ENCODE measurements at regions not wholly inside any gene's neighbourhood (a gene's known extent, or its start where the extent isn't known, plus 50 kb on each side); places are given as distances from the start of the nearest gene placed in this dataset.
"Not testable (repeated sequence)": the region's sequence is repeated elsewhere in the genome, so short reads cannot be mapped to it uniquely, and the experiment has no call there.

DNA sequence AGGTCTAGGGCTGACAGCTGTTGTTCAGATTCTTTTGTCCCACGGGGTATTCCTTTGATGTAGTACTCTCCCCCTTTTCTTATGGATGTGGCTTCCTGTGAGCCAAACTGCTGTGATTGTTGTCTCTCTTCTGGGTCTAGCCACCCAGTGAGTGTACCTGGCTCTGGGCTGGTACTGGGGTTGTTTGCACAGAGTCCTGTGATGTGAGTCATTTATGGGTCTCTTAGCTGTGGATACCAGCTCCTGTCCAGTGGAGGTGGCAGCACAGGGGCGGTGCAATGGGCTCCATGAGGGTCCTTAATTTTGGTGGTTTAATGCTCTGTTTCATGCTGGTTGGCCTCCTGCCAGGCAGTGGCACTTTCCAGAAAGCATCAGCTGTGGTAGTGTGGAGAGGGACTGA is 161.3 kb downstream of the CAVIN4 start:
- H3K4me3 ChIP-seq (ENCODE audit: extremely low read depth, insufficient read depth, low read length, poor library complexity, severe bottlenecking): no peak overlapping the region
- 80 to 88% methylated on average over 1 of the region's 2 CpGs for WGBS, 2 experiments (ENCODE audit: insufficient coverage in 2 of 2)
- no peak overlapping the region for H3K27ac ChIP-seq (ENCODE audit: low read depth, low read length, severe bottlenecking)
- H3K4me1 ChIP-seq (ENCODE audit: control insufficient read depth, insufficient read depth, low read length, poor library complexity, severe bottlenecking): no peaks in the 10 kb centered on the region
- no peaks in the 10 kb centered on the region for H3K36me3 ChIP-seq (ENCODE audit: control insufficient read depth, insufficient read depth, low read length)
- H3K9me3 ChIP-seq (ENCODE audit: control insufficient read depth, low read length): no peaks in the 10 kb centered on the region

DNA sequence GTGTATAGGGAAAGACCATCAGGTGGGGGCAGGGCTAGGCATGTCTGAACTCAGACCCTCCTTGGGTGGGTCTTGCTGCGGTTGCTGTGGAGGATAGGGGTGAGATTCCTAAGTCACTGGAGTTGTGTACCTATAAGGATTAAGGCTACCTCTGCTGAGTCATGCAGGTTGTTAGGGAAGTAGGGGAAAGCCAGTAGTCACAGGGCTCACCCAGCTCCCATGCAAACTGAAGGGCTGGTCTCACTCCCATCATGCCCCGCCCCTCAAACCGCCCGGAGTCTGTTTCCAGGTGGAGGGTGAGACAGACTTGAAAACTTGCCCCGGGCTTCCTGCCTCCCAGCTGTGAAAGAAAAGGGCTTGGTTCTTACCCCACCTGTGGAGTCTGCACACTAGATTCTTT is 161.8 kb downstream of the CAVIN4 start:
- no peaks in the 10 kb centered on the region for H3K36me3 ChIP-seq (ENCODE audit: control insufficient read depth, insufficient read depth, low read length)
- no peak overlapping the region for H3K4me3 ChIP-seq (ENCODE audit: extremely low read depth, insufficient read depth, low read length, poor library complexity, severe bottlenecking)
- 83 to 90% methylated on average over 2 to 4 of the region's 5 CpGs for WGBS, 2 experiments (ENCODE audit: insufficient coverage in 2 of 2)

DNA sequence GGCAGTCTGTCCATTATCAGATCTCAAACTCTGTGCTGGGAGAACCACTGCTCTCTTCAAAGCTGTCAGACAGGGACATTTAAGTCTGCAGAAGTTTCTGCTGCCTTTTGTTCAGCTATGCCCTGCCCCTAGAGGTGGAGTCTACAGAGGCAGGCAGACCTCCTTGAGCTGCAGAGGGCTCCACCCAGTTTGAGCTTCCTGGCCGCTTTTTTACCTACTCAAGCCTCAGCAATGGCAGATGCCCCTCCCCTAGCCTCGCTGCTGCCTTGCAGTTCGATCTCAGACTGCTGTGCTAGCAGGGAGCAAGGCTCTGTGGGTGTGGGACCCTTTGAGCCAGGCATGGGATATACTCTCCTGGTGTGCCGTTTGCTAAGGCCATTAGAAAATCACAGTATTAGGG is 171.1 kb downstream of the CAVIN4 start:
- not testable (repeated sequence) for H3K4me3 ChIP-seq (ENCODE audit: extremely low read depth, insufficient read depth, low read length, poor library complexity, severe bottlenecking); H3K36me3 ChIP-seq (ENCODE audit: control insufficient read depth, insufficient read depth, low read length)
- 51 to 75% methylated on average over 2 of the region's 4 CpGs for WGBS, 2 experiments (ENCODE audit: insufficient coverage in 2 of 2)

More for the DNA sequence above, 161.8 kb downstream of the CAVIN4 start:
- no peaks in the 10 kb centered on the region for H3K9me3 ChIP-seq (ENCODE audit: control insufficient read depth, low read length)
- H3K27ac ChIP-seq (ENCODE audit: low read depth, low read length, severe bottlenecking): no peak overlapping the region
- H3K4me1 ChIP-seq (ENCODE audit: control insufficient read depth, insufficient read depth, low read length, poor library complexity, severe bottlenecking): no peaks in the 10 kb centered on the region

DNA sequence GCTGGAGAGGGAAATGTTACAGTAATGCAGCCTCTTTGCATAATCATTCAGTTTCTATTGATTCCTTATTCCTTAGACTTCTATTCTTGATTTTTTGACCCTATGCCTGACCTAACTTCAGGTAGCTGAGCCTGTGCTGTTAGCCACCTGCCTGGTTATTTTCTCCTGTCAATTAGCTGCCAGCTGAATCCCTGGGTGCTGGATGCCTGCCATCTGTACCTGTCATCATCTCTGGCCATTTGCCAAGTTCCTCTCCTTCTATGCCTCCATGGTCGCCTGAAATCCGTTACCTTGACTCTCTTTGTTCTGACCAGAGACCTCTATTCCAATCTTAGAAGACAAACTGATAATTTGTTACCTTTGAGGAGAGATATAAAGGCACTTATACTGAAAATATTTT is 178.3 kb downstream of the CAVIN4 start:
- Histone ChIP-seq H3K4me3 (ENCODE audit: extremely low read depth, insufficient read depth, low read length, poor library complexity, severe bottlenecking) (no peak overlapping the region), H3K36me3 (ENCODE audit: control insufficient read depth, insufficient read depth, low read length) (no peaks in the 10 kb centered on the region), H3K4me1 (ENCODE audit: control insufficient read depth, insufficient read depth, low read length, poor library complexity, severe bottlenecking) (no peaks in the 10 kb centered on the region), H3K27ac (ENCODE audit: low read depth, low read length, severe bottlenecking) (no peak overlapping the region), H3K9me3 (ENCODE audit: control insufficient read depth, low read length) (no peaks in the 10 kb centered on the region)
- WGBS, 2 experiments (ENCODE audit: insufficient coverage in 2 of 2): 80% methylated on average over 1 of the region's 2 CpGs; no CpG with 5 or more reads in 1 of the 2 experiments

More for the DNA sequence above, 171.1 kb downstream of the CAVIN4 start:
- not testable (repeated sequence) for H3K27ac ChIP-seq (ENCODE audit: low read depth, low read length, severe bottlenecking); H3K9me3 ChIP-seq (ENCODE audit: control insufficient read depth, low read length); H3K4me1 ChIP-seq (ENCODE audit: control insufficient read depth, insufficient read depth, low read length, poor library complexity, severe bottlenecking)

DNA sequence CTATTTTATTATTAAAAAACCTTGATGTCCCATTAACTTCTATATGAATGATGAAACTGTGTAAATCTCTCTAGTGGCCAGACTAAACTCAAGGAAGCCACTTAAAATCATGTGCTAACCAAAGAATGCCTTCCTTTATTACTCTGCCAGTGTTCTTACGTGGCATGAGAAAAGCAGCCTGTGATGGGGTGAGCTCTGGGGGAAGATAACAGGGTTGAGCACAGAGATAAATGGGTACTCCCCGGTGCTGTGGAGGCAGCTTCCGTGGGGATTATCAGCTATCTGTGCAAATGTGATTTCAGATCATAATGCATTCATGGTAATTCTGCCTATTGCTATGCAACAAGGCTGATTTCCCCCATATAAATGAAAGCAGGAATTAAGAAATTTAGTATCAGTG is 181.3 kb downstream of the CAVIN4 start:
- 79 to 90% methylated on average over 2 to 3 of the region's 3 CpGs for WGBS, 2 experiments (ENCODE audit: insufficient coverage in 2 of 2)
- H3K9me3 ChIP-seq (ENCODE audit: control insufficient read depth, low read length): no peaks in the 10 kb centered on the region

DNA sequence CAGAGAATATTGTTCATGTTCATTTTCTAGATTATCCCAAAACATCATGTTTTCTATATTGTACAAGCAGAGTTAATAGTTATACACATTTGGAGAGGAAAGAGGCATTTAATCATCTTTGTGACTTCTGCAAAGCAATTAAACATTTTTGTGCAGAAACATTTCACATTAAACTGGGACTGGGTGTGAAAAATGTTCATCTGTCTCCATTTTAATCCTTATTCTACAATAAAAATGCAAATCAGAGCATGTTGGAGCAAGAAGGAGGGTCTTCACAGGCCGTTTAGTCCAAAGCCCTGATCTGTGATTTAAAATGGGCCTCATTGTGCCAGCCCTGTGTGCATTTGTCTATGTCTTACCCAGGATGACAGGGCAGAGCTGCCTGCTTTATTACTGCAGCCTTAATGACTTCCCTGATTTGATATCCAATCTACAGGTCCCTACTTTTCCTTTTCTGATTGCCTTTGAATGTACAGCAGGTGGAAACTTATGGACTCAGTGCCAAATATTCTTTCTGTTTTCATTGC is 183.5 kb downstream of the CAVIN4 start:
- Histone ChIP-seq H3K27ac (ENCODE audit: low read depth, low read length, severe bottlenecking) (no peak overlapping the region), H3K36me3 (ENCODE audit: control insufficient read depth, insufficient read depth, low read length) (no peaks in the 10 kb centered on the region), H3K4me1 (ENCODE audit: control insufficient read depth, insufficient read depth, low read length, poor library complexity, severe bottlenecking) (no peaks in the 10 kb centered on the region), H3K9me3 (ENCODE audit: control insufficient read depth, low read length) (no peaks in the 10 kb centered on the region), H3K4me3 (ENCODE audit: extremely low read depth, insufficient read depth, low read length, poor library complexity, severe bottlenecking) (no peak overlapping the region)
- WGBS, 2 experiments (ENCODE audit: insufficient coverage in 2 of 2): 33% methylated on average over 1 of the region's 1 CpG; no CpG with 5 or more reads in 1 of the 2 experiments

More for the DNA sequence above, 181.3 kb downstream of the CAVIN4 start:
- H3K27ac ChIP-seq (ENCODE audit: low read depth, low read length, severe bottlenecking): no peak overlapping the region
- H3K4me1 ChIP-seq (ENCODE audit: control insufficient read depth, insufficient read depth, low read length, poor library complexity, severe bottlenecking): no peaks in the 10 kb centered on the region
- H3K36me3 ChIP-seq (ENCODE audit: control insufficient read depth, insufficient read depth, low read length): no peaks in the 10 kb centered on the region
- H3K4me3 ChIP-seq (ENCODE audit: extremely low read depth, insufficient read depth, low read length, poor library complexity, severe bottlenecking): no peak overlapping the region

DNA sequence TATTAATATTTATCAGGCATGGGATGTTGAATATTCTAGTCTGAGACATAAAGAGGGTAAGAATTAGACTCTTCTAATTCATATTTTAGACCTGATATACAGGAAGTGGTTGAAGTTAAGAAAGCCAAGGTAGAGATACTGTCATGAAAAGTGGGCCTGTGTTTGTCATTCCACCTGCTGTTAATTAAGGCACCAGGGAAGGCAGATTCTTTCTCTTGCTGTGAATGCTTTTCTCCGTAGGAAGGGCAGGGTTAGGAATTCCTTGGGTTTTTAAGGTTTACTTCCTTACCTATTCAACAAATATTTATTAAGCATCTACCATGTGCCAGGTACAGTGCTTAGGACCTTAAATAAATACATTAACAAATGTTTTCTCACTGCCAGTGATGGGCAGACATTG is 196.4 kb downstream of the CAVIN4 start:
- no CpG with 5 or more reads among the region's 1 CpG for WGBS, 2 experiments (ENCODE audit: insufficient coverage in 2 of 2)

DNA sequence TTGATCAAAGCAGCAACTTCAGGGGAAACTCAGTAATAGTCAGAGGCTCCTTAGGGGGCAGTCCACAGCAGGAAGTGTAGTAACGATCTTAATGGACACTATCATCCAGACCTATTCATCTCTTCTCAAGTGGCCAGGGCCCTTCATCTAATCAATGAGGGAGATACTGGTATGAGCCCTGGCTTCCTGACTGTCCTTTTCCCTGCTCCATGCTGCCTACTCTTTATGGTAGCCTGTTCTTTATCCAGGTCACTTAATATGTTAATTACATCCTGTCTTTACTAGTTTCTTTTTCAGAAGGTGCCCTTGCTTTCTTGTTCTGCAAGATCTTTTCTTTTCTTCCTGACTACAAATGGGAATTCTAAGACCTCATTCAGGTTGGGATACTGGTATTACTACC is 197.1 kb downstream of the CAVIN4 start:
- no peak overlapping the region for H3K27ac ChIP-seq (ENCODE audit: low read depth, low read length, severe bottlenecking)
- H3K36me3 ChIP-seq (ENCODE audit: control insufficient read depth, insufficient read depth, low read length): no peaks in the 10 kb centered on the region
- H3K4me1 ChIP-seq (ENCODE audit: control insufficient read depth, insufficient read depth, low read length, poor library complexity, severe bottlenecking): no peaks in the 10 kb centered on the region
- no peaks in the 10 kb centered on the region for H3K9me3 ChIP-seq (ENCODE audit: control insufficient read depth, low read length)
- no CpG with 5 or more reads among the region's 1 CpG for WGBS, 2 experiments (ENCODE audit: insufficient coverage in 2 of 2)
- H3K4me3 ChIP-seq (ENCODE audit: extremely low read depth, insufficient read depth, low read length, poor library complexity, severe bottlenecking): no peak overlapping the region

More for the DNA sequence above, 196.4 kb downstream of the CAVIN4 start:
- Histone ChIP-seq H3K27ac (ENCODE audit: low read depth, low read length, severe bottlenecking) (no peak overlapping the region), H3K4me1 (ENCODE audit: control insufficient read depth, insufficient read depth, low read length, poor library complexity, severe bottlenecking) (no peaks in the 10 kb centered on the region), H3K9me3 (ENCODE audit: control insufficient read depth, low read length) (no peaks in the 10 kb centered on the region), H3K36me3 (ENCODE audit: control insufficient read depth, insufficient read depth, low read length) (no peaks in the 10 kb centered on the region), H3K4me3 (ENCODE audit: extremely low read depth, insufficient read depth, low read length, poor library complexity, severe bottlenecking) (no peak overlapping the region)

DNA sequence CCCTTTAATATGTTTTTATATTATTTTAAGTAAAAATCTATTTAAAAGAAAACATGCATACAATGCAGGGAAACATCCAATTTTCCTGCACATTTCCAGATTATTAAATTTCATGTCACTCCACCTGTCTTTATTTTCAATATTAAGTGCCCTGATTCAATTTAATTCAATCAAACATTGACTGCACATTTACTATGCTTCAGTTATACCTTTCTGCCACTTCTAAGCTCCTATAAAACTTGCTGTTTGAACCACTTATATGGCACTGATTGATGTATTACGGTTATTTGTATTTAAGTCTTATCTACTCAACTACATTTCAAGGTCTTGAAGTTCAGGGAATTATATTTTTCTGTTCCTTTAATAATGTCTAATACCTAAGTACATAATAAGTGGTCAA is 198.0 kb downstream of the CAVIN4 start:
- H3K27ac ChIP-seq (ENCODE audit: low read depth, low read length, severe bottlenecking): no peak overlapping the region
- H3K36me3 ChIP-seq (ENCODE audit: control insufficient read depth, insufficient read depth, low read length): no peaks in the 10 kb centered on the region
- no peaks in the 10 kb centered on the region for H3K4me1 ChIP-seq (ENCODE audit: control insufficient read depth, insufficient read depth, low read length, poor library complexity, severe bottlenecking)
- H3K4me3 ChIP-seq (ENCODE audit: extremely low read depth, insufficient read depth, low read length, poor library complexity, severe bottlenecking): no peak overlapping the region
- no peaks in the 10 kb centered on the region for H3K9me3 ChIP-seq (ENCODE audit: control insufficient read depth, low read length)
- WGBS, 2 experiments (ENCODE audit: insufficient coverage in 2 of 2): no CpG with 5 or more reads among the region's 1 CpG

DNA sequence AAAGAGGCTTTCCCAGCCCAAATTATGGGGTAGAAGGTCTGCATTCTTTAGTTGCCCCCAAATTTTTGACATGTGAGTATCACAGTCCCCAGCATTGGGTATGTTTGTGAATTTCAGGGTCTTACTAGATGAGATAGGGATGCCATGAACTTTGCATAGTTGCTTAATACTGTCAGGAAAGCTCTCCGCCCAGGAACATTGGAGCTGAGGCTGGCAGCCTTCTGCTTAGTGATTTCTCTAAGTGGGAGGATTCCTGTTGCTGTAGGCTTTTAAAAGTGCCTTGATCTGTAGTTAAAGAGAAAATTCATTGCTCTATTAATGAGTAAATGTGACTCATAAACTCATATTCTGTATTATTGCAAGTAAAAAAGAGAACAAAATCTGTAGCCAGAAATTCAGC is 206.9 kb downstream of the CAVIN4 start:
- WGBS, 2 experiments (ENCODE audit: insufficient coverage in 2 of 2): 100% methylated on average over 1 of the region's 1 CpG
- no peak overlapping the region for H3K27ac ChIP-seq (ENCODE audit: low read depth, low read length, severe bottlenecking)
- no peaks in the 10 kb centered on the region for H3K36me3 ChIP-seq (ENCODE audit: control insufficient read depth, insufficient read depth, low read length)
- H3K9me3 ChIP-seq (ENCODE audit: control insufficient read depth, low read length): no peaks in the 10 kb centered on the region
- H3K4me3 ChIP-seq (ENCODE audit: extremely low read depth, insufficient read depth, low read length, poor library complexity, severe bottlenecking): no peak overlapping the region
- H3K4me1 ChIP-seq (ENCODE audit: control insufficient read depth, insufficient read depth, low read length, poor library complexity, severe bottlenecking): no peaks in the 10 kb centered on the region

DNA sequence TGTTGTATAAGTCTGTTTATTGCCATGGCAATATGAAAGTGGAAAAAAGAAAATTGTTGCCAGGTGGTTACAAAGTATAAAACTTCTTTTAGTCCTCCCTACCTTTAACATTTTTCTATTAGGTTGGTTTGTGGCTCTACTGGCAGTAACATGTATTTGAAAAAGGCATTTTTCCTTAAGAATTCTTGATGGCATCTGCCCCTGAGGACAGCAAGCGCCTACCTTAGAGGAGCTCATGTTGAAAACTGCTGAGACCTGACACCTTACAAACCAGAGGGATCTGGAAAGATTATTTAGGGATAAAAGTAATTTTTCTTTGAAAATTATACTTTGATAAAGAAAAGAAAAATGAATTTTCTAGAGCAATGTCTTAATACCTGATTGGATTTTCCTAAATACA is 208.1 kb downstream of the CAVIN4 start:
- no peaks in the 10 kb centered on the region for H3K9me3 ChIP-seq (ENCODE audit: control insufficient read depth, low read length)
- no peaks in the 10 kb centered on the region for H3K4me1 ChIP-seq (ENCODE audit: control insufficient read depth, insufficient read depth, low read length, poor library complexity, severe bottlenecking)
- no peak overlapping the region for H3K27ac ChIP-seq (ENCODE audit: low read depth, low read length, severe bottlenecking)
- 100% methylated on average over 1 of the region's 1 CpG; no CpG with 5 or more reads in 1 of the 2 experiments for whole genome bisulfite sequencing, 2 experiments (ENCODE audit: insufficient coverage in 2 of 2)
- no peaks in the 10 kb centered on the region for H3K36me3 ChIP-seq (ENCODE audit: control insufficient read depth, insufficient read depth, low read length)
- H3K4me3 ChIP-seq (ENCODE audit: extremely low read depth, insufficient read depth, low read length, poor library complexity, severe bottlenecking): no peak overlapping the region

Measured in mesodermal cell (in vitro differentiated cells).